ENCODE measurements at regions not wholly inside any gene's neighbourhood (a gene's known extent, or its start where the extent isn't known, plus 50 kb on each side); places are given as distances from the start of the nearest gene placed in this dataset.

GRCh38 chr4:19842471-19842870 lies 409.2 kb upstream of the SLIT2 start:
- no peak for TF ChIP-seq CTCF (conservative IDR thresholded peaks at IDR 0.05 in 1 of 2, IDR thresholded peaks at IDR 0.05 in 1 of 2; ENCODE audit: extremely low read depth in 1 of 2, insufficient read depth in 1 of 2, low read depth in 1 of 2, low read length in 2 of 2)
- TF ChIP-seq EZH2 (IDR thresholded peaks at IDR 0.05; ENCODE audit: borderline replicate concordance, low read length): no peak
